ENCODE measurements at regions not wholly inside any gene's neighbourhood (a gene's known extent, or its start where the extent isn't known, plus 50 kb on each side); places are given as distances from the start of the nearest gene placed in this dataset.

GRCh38 chr7:85980740-85981139 lies 663.0 kb upstream of the GRM3 start (continued):
- TF ChIP-seq, protein P1, sequence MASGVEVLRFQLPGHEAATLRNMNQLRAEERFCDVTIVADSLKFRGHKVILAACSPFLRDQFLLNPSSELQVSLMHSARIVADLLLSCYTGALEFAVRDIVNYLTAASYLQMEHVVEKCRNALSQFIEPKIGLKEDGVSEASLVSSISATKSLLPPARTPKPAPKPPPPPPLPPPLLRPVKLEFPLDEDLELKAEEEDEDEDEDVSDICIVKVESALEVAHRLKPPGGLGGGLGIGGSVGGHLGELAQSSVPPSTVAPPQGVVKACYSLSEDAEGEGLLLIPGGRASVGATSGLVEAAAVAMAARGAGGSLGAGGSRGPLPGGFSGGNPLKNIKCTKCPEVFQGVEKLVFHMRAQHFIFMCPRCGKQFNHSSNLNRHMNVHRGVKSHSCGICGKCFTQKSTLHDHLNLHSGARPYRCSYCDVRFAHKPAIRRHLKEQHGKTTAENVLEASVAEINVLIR (CRISPR knock-in tag; IDR thresholded peaks at IDR 0.05) = no peak
- TF ChIP-seq TGIF2 (CRISPR knock-in tag; IDR thresholded peaks at IDR 0.05) = no peak
- TF ChIP-seq POU5F1 (IDR thresholded peaks at IDR 0.05; ENCODE audit: borderline replicate concordance, low read depth, low read length, partially characterized antibody) = no peak
- no peak for TF ChIP-seq ZBTB9 (CRISPR knock-in tag; IDR thresholded peaks at IDR 0.05)
- no peak for TF ChIP-seq THRB (CRISPR knock-in tag; conservative IDR thresholded peaks at IDR 0.05)
- no peak for TF ChIP-seq ZMIZ1 (IDR thresholded peaks at IDR 0.05; ENCODE audit: low read depth in 2 of 2, low read length in 2 of 2)
- TF ChIP-seq ZNF263 (CRISPR knock-in tag; IDR thresholded peaks at IDR 0.05; ENCODE audit: borderline replicate concordance) = no peak
- no peak for TF ChIP-seq FOXP1 (CRISPR knock-in tag; IDR thresholded peaks at IDR 0.05)
- no peak for TF ChIP-seq ZNF695 (CRISPR knock-in tag; IDR thresholded peaks at IDR 0.05)

Measured in K562 (cell line).